Hepatocyte (in vitro differentiated cells): ENCODE measurements at regions not wholly inside any gene's neighbourhood (a gene's known extent, or its start where the extent isn't known, plus 50 kb on each side); places are given as distances from the start of the nearest gene placed in this dataset.

Source experiments
- DNase-seq: peaks from one replicate; pipeline ENCODE4 v3.0.0-alpha.2; 2016; ENCODE audit warnings: low spot score
- H2AFZ ChIP-seq: fragments of 200-600 bp; sonication (generic); 2 replicates; pipeline ENCODE4 v1.6.0; 2016; ENCODE audit warnings: antibody characterized with exemption, mild to moderate bottlenecking
- H3K27ac ChIP-seq: fragments of 200-600 bp; sonication (generic); 2 replicates; pipeline ENCODE4 v1.5.1; 2016; ENCODE audit warnings: mild to moderate bottlenecking
- H3K27me3 ChIP-seq: fragments of 200-600 bp; sonication (generic); 2 replicates; pipeline ENCODE4 v1.6.1; 2016
- H3K36me3 ChIP-seq: fragments of 200-600 bp; sonication (generic); replicated peaks from 2 replicates; pipeline ENCODE4 v1.5.1; 2016; ENCODE audit warnings: low read depth; ENCODE audit not compliant: insufficient read depth
- H3K4me1 ChIP-seq: fragments of 200-600 bp; sonication (generic); 2 replicates; pipeline ENCODE4 v1.5.1; 2016; ENCODE audit warnings: mild to moderate bottlenecking, moderate library complexity; ENCODE audit not compliant: insufficient read depth
- H3K4me2 ChIP-seq: fragments of 200-600 bp; sonication (generic); 2 replicates; pipeline ENCODE4 v1.6.0; 2016
- H3K4me3 ChIP-seq: fragments of 200-600 bp; sonication (generic); 2 replicates; pipeline ENCODE4 v1.5.1; 2016; ENCODE audit warnings: mild to moderate bottlenecking
- H3K79me2 ChIP-seq: fragments of 200-600 bp; sonication (generic); 2 replicates; pipeline ENCODE4 v1.6.0; 2017; ENCODE audit warnings: mild to moderate bottlenecking
- H3K9me2 ChIP-seq: fragments of 200-600 bp; sonication (generic); replicated peaks from 2 replicates; pipeline ENCODE4 v1.6.0; 2017; ENCODE audit warnings: mild to moderate bottlenecking; ENCODE audit not compliant: insufficient read depth
- H3K9me3 ChIP-seq: fragments of 200-600 bp; sonication (generic); 2 replicates; pipeline ENCODE4 v1.5.1; 2016; ENCODE audit warnings: low read depth, mild to moderate bottlenecking
- H4K20me1 ChIP-seq: fragments of 200-600 bp; sonication (generic); 2 replicates; pipeline ENCODE4 v1.6.0; 2016; ENCODE audit warnings: mild to moderate bottlenecking; ENCODE audit not compliant: insufficient read depth, poor library complexity, severe bottlenecking
- CTCF ChIP-seq: fragments of 200-600 bp; sonication (generic); IDR thresholded peaks from 2 replicates; pipeline ENCODE4 v1.5.1; 2016; ENCODE audit warnings: antibody characterized with exemption, mild to moderate bottlenecking; ENCODE audit not compliant: poor library complexity
- EZH2 ChIP-seq: fragments of 200-600 bp; sonication (generic); IDR thresholded peaks from 2 replicates; pipeline ENCODE4 v1.6.1; 2016; ENCODE audit warnings: antibody characterized with exemption, mild to moderate bottlenecking, borderline replicate concordance
- EZH2phosphoT487 ChIP-seq: fragments of 200-600 bp; sonication (generic); IDR thresholded peaks from one replicate; pipeline ENCODE4 v1.6.1; 2018; ENCODE audit warnings: antibody characterized with exemption, mild to moderate bottlenecking, low read depth, moderate library complexity; ENCODE audit not compliant: unreplicated experiment, severe bottlenecking
- WGBS: methylation state at CpG from one replicate; pipeline ENCODE4 v1.1.6; 2016; ENCODE audit warnings: low lambda C conversion rate; ENCODE audit errors: missing lambda C conversion rate; 5-methylcytosine and 5-hydroxymethylcytosine counted together

GRCh38 chr3:6124875-6125274 lies 736.0 kb upstream of the GRM7 start:
- DNase-seq, result no peak
- H3K9me2 ChIP-seq, result no peaks in the 10 kb centered on the region
- no peaks in the 10 kb centered on the region for H4K20me1 ChIP-seq
- no peak overlapping the region for H3K4me3 ChIP-seq
- H3K4me1 ChIP-seq, result no peaks in the 10 kb centered on the region
- no peak overlapping the region for H3K4me2 ChIP-seq
- H3K36me3 ChIP-seq, result no peaks in the 10 kb centered on the region
- no peak overlapping the region for H3K27ac ChIP-seq
- no peaks in the 10 kb centered on the region for H3K79me2 ChIP-seq
- WGBS, result 90% methylated on average over 5 of the region's 5 CpGs
- TF ChIP-seq EZH2 (no peak), CTCF (no peak), EZH2phosphoT487 (no peak)
- no peaks in the 10 kb centered on the region for H3K27me3 ChIP-seq
- H2AFZ ChIP-seq, result no peak overlapping the region
- H3K9me3 ChIP-seq, result no peaks in the 10 kb centered on the region

- H3K27ac ChIP-seq, result no peak overlapping the region
- no peak overlapping the region for H2AFZ ChIP-seq
- 40% methylated on average over 3 of the region's 3 CpGs for WGBS
- H3K4me2 ChIP-seq, result no peak overlapping the region
- H3K4me3 ChIP-seq, result no peak overlapping the region
- H3K27me3 ChIP-seq, result no peaks in the 10 kb centered on the region
- no peaks in the 10 kb centered on the region for H3K9me2 ChIP-seq
- TF ChIP-seq EZH2phosphoT487, result no peak
- no peak for TF ChIP-seq EZH2
- no peak for TF ChIP-seq CTCF
- H3K36me3 ChIP-seq, result no peaks in the 10 kb centered on the region
- H3K4me1 ChIP-seq, result no peaks in the 10 kb centered on the region
- H3K9me3 ChIP-seq, result no peaks in the 10 kb centered on the region
- no peaks in the 10 kb centered on the region for H4K20me1 ChIP-seq
- H3K79me2 ChIP-seq, result no peaks in the 10 kb centered on the region
- peak; percentile 6 for DNase-seq
Observed at GRCh38 chr3:6125520-6125919, 735.4 kb upstream of the GRM7 start.

- TF ChIP-seq EZH2phosphoT487 (no peak), CTCF (no peak), EZH2 (no peak)
- 96% methylated on average over 8 of the region's 8 CpGs for WGBS
- no peaks in the 10 kb centered on the region for H3K79me2 ChIP-seq
Observed at GRCh38 chr3:6132684-6133432, 728.1 kb upstream of the GRM7 start.

GRCh38 chr3:6142707-6143106 lies 718.2 kb upstream of the GRM7 start:
- 76% methylated on average over 3 of the region's 3 CpGs for WGBS
- no peaks in the 10 kb centered on the region for H3K36me3 ChIP-seq
- H3K4me2 ChIP-seq, result no peak overlapping the region
- H3K27me3 ChIP-seq, result no peaks in the 10 kb centered on the region
- H3K9me2 ChIP-seq, result no peaks in the 10 kb centered on the region
- DNase-seq, result no peak
- no peaks in the 10 kb centered on the region for H3K79me2 ChIP-seq
- no peak overlapping the region for H2AFZ ChIP-seq
- H3K4me1 ChIP-seq, result no peaks in the 10 kb centered on the region
- TF ChIP-seq CTCF (no peak), EZH2 (no peak), EZH2phosphoT487 (no peak)
- H3K27ac ChIP-seq, result no peak overlapping the region
- no peak overlapping the region for H3K4me3 ChIP-seq
- H3K9me3 ChIP-seq, result no peaks in the 10 kb centered on the region
- H4K20me1 ChIP-seq, result no peaks in the 10 kb centered on the region

More at GRCh38 chr3:6132684-6133432, 728.1 kb upstream of the GRM7 start:
- Histone ChIP-seq H3K27ac (no peak overlapping the region), H3K36me3 (no peaks in the 10 kb centered on the region), H3K4me1 (no peaks in the 10 kb centered on the region), H3K9me3 (no peaks in the 10 kb centered on the region), H2AFZ (no peak overlapping the region), H3K4me3 (no peak overlapping the region), H3K4me2 (no peak overlapping the region), H4K20me1 (no peaks in the 10 kb centered on the region), H3K9me2 (no peaks in the 10 kb centered on the region), H3K27me3 (no peaks in the 10 kb centered on the region)
- DNase-seq, result no peak
